ENCODE measurements at regions not wholly inside any gene's neighbourhood (a gene's known extent, or its start where the extent isn't known, plus 50 kb on each side); places are given as distances from the start of the nearest gene placed in this dataset.
"Not testable (repeated sequence)": the region's sequence is repeated elsewhere in the genome, so short reads cannot be mapped to it uniquely, and the experiment has no call there.

DNA sequence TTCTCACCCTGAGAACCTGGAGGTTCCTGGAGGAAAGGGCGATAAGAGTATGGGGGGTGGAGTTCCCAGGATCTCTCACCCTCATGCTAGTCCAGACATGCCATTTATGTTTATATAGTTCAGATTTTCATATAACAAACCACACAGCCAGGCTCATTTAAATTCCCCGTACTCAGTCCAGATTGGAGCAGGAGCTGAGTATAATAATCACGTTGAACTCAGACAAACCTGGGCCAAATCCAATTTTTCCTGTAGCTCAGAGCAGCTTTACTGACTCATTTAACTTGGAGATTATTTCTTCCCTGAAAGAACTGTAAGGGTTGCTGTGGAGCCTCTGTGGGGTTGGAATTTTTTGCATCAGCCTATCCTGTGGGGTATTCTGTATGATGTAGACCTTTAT lies 660.8 kb downstream of the TMEM121 start:
- DNase-seq, result no peak

DNA sequence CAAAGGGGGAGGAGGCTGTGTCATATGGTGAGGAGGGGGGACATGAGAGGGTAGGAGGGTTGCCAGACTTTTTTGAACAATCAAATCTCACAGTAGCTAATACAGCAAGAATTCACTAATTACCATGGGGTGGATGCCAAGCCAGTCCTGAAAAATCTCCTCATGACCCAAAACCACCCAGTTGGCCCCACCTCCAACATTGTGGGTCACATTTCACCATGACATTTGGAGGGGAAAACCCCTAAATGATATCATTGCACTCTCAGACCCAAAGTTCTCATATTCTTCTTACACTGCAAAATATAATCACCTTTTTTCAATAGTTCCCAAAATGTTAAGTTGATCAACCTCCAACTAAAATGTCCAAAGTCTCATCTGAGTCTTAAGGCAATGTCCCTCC lies 666.3 kb downstream of the TMEM121 start:
- DNase-seq, result not testable (repeated sequence)

DNA sequence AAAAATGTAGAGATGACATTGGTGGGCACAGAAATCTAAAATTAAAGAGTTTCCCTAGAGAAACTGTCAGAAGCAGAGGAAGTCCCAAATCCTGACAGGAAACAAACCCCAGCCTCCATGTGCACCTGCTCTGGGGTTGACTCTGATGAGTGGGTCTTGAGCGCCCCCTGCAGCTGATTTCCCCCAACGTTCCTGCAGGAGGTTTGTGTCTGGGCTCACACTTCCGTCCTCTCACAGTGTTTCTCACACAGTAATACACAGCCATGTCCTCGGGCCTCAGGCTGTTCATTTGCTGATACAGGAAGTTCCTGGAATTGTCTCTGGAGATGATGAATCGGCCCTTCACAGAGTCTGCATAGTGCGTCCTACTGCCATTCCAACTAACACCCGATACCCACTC lies 670.1 kb downstream of the TMEM121 start:
- DNase-seq, result not testable (repeated sequence)

DNA sequence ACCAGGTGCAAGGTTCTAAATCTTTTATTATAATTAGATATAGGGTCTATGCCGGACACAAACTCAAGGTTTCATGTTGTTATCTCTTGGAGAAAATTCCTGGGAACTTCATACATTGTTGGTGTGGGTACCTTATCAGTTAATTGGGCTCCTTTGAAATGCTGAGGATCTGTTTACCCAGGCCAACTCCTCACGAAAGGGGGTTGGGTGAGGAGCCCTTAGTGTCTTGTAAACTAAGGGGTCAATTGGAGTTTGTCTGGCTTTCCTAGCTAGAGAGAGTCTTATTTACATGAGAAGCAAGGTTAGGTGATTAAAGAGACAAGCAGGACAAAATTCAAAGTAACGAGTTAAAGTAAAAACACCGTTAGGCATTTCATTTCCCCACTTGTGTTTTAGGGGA lies 670.9 kb downstream of the TMEM121 start:
- not testable (repeated sequence) for DNase-seq

DNA sequence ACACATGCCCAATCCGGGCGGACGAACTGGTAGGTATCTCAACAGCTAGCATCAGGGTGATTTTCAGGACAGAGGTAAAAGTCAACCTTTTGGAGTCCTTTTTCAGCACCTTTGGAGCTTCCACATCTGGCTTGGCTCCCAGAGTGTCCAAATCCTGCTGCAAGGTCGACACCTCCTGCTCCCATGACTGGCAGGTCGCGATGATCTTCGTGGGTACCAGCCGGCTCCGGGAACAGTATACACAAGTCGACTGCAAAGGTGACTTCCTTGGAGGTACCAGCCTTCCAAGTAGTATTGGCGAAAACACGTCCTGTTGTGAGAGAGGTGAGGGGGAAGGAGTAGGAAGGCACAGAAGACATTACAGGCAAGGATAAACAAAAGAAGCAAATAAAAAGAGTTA lies 672.7 kb downstream of the TMEM121 start:
- no peak for DNase-seq

DNA sequence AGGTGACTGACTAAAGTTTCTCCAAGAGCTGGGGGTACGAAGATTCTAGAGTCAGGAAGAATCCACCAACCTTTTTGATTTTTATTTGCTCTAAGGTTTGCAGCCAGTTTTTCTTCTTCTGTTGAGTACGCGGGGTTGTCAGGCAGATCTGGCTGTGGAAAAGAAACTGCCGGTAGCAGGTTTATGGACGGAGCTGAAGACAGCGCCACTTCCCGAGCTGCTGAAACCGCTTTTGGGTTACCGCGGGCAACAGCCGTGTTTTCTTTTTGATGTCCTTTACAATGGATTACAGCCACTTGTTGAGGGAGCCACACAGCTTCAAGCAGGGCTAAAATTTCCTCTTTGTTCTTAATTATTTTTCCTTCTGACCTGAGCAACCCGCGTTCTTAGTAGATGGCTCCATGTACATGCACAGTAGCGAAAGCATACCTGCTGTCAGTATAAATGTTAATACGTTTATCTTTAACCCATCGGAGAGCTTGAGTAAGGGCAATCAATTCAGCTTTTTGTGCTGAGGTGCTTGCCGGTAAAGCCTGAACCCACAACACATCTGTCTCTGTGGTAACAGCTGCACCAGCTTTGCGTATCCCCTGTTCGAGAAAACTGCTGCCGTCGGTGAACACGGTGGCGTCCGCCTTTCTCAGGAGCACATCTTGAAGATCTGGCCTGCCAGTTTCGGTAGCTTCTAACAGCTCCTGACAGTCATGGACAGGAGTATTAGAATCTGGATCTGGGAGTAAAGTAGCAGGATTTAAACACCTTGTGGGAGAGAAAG lies 674.3 kb downstream of the TMEM121 start:
- DNase-seq, result no peak

DNA sequence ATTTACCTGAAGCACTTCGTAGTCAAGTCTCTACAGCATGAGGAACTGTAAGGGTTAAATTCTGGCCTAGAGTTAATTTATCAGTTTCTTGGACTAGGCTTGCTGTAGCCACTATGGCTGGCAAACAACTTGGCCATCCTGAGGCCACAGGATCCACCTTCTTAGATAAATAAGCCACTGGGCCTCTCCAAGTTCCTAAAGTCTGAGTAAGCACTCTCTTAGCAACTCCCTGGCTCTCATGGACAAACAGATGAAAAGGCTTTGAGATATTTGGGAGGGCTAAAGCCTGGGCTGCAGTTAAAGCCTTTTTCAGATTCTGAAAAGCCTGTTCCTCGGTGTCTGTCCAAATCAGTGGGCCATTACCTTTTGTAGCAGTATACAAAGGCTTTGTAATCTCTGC lies 675.0 kb downstream of the TMEM121 start:
- DNase-seq, result no peak

DNA sequence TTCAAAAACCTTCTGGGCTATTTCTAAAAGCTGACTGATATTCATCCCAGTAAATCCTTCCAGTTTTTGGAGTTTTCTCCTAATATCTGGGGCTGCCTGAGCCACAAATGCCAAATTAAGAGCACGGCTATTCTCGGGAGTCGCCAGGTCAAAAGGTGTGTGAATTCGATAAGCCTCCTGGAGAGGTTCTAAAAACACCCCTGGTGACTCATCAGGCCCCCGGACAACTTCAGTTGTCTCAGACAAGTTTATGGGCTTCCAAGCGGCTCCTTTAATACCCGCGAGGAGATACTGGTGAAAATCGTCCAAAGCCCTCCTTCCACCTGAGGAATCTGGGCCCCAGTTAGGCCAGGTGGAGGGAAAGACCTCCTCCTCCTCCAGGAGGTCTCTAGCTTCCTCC lies 677.1 kb downstream of the TMEM121 start:
- no peak for DNase-seq

DNA sequence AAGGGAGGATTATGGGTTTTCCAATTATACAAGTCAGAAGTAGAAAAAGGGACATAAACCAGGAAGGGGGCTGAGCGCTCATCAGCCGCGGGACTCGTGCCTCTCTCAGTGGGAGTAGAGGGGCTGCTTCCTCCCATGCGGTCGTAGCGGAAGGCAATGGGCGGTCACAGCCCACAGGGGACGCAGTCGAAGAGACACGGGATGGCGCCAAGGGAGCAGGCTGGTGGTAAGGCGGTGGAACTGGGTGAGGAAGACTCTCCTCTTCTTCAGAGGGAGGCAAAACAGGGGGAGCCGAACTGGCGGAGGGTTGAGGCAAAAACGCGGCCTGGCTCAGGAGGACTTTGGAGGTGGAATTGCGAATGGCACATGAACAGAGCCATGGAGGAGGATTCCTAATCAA lies 677.7 kb downstream of the TMEM121 start:
- DNase-seq, result no peak

DNA sequence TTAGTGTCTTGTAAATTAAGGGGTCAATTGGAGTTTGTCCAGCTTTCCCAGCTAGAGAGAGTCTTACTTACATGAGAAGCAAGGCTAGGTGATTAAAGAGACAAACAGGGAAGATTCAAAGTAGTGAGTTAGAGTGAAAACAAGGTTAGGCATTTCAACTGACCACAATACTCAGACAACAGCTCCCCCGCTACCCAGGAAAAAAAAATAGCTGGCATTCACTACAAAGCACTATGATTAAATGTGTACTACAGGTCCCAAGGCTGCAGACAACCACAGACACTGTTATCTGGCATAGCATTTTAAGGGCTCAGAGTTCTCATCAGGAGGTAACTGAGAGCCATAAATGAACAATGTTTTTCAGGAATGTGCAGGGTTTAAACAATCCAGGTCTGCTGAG lies 680.9 kb downstream of the TMEM121 start:
- no peak for DNase-seq

DNA sequence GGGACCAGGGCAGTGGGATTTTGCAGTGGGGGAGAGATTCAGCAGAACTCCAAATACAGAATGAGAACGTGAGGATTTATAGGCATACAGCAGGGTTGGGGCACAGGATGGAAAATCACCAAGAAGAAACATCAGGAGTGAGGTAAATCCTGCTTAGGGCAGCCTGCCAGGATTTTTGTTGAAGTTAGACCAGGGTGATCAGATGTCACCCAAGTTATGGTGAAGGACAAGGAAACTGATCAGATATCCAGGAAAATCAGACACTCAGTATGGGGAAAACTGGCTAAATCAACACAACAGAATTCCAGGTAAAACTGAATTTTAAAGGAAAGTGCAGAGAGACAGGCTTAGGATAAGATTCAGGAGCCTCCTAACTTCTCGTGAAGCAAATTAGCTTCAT lies 682.4 kb downstream of the TMEM121 start:
- DNase-seq, result no peak

DNA sequence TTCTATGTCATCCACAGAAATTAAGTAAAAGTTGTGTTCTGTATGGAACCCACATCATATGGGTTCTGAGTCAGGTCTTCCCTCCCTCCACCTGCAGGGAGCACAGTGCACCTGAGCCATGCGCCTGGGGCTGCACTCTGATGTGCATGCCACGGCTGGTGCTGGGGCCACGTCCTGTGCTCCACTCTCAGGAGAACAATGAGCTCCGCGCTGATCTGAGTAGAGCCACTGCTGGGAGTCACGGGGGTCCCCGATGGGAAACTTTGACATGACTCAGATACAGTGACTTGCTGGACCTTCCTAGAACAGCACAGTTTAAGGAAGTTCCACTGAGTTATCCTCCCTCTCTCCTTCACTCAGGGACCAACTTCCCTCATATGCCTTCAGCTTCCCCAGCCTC lies 683.4 kb downstream of the TMEM121 start:
- no peak for DNase-seq

DNA sequence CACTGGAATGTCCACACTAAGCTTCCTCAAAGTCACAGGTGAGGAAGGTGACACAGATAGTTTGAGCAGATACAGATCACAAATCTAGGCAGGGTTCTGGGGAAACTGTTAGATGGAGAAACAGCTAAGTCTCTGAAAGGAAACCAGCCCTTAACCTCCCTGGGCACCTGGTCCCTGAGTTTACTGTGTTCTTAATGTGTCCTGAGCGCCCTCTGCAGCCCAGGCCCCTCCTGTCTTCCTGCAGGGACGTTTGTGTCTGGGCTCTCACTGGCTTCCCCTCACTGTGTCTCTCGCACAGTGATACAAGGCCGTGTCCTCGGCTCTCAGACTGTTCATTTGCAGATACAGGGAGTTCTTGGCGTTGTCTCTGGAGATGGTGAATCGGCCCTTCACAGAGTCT lies 684.3 kb downstream of the TMEM121 start:
- no peak for DNase-seq

DNA sequence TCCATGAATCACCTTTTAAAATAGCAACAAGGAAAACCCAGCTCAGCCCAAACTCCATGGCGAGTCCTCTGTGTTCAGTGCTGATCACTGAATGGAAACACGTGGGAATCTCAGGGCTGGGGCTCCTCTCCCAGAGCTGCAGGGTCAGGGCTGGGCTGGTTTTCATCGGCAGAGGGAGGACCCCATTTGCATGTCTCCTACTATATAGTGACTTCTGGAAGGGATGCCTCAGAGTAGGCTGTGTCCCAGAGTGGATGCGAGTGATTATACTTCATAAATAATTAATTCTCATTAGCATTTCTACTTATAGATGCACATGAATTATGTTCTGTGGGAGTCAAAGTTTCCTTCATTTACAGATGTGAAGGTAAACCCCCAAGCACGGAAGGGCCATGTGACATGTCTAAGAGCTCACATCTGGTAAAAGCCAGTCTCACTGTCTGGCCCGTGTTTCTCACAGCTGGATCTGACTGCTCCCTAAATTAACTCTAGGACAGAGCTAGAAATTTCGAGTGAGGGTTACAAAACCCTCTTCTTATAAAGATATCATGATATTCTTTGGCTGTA lies 685.0 kb downstream of the TMEM121 start:
- no peak for DNase-seq

DNA sequence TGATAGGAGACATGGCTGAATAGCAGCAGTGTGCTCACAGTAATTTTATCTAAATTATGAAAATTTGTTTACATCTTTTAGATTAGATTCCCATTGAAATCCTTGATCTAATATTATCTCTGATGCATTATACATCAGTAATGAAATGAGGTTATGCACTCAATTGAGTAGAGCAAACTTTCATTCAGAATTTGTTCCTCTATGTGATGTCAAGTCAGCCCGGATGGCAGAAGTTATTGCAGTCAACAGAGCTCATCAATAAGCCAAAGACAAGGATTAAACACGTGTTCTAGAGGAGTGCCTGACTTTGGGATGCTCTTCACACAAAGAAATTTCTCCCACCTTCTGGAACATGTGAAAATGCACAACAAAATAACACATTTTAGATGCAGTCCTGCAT lies 688.8 kb downstream of the TMEM121 start:
- no peak for DNase-seq

DNA sequence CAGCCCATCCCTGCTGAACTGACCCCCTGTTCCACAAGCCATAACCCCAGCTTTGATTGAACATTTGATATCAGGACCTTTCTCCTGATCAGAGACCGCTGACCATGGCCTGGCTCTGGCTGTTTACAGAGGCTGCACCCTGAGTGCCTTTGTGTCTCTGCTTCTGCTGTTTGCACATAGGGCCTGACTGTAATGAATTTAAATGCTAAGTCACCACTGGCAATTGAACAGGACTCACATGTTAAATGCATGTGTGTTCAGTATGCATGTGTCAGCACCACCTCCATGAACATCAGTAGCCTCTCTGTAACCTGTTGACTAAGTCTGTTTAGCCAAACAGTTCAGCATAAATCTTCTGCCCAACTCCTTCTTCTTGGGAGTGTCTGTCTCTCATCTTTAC lies 690.3 kb downstream of the TMEM121 start:
- no peak for DNase-seq

DNA sequence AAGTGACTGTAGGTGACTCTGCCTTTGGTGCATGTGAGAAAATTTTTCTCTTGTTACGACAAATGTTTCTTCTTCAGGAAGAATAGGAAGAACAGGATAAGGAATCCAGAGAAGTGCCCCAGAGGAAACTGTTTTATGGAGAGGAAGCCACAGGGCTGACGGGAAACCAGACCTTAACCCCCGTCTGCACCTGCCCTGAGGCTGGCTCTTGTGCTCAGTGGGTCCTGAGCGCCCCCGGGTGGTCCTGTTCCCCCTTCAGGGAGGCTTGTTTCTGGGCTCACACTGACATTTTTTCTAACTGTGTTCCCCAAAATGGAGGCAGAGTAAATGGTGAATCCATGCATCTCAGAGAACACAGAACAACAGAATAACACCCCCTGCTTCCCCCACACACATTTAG lies 691.8 kb downstream of the TMEM121 start:
- DNase-seq, result no peak

DNA sequence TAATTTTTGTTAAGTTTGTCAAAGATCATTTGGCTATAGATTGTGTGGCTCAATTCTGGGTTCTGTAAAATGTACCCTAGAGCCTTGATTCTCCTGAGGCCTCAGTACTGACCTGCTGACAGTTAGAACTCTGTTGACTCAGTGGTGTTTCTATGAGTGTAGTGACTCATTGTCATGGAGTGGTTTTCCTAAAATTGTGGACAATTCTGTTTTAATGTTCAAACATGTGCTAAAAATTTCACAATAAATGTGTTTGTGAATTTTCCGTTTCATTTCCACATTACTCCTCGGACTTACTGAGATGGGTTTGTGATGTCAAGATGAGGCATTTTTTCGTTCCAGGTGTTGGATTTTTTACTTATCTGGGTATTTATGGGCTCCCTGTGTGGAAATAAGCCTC lies 695.9 kb downstream of the TMEM121 start:
- DNase-seq, result no peak

DNA sequence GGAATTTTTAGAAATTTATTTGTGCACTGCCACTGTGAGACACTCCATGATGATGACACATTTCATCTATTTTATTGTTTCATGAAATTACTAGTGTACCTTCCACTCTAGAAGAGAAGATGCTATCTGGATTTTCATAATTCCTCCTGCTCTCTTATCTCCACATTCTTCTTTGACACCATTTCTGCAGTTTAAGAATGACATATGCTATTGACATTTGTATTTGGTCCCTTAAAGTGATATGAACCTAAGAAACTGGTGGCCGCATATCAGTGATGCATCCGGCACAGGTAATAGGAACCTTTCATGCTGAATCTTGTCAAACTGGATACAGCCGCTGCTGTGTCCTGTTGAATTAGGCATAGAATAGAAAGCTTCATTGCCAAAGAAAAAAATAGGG lies 696.3 kb downstream of the TMEM121 start:
- no peak for DNase-seq

DNA sequence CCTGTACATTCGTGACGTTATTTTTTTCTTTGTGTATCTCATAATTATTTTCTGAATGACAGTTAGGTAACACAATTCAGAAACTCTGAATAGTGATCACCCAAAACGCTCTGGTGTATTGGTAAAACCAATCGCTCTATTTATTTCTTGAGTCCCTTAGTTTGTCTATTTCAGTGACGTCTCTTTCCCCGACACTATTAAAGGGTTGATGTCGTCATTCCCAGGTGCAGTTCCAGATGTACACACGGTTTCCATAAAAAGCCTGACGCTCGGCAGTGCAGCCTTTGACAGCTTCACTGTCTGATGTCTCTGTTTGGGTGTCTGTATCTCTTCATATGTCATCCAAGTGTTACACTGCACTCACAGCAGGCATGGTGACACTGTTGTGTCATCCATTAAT lies 701.4 kb downstream of the TMEM121 start:
- DNase-seq, result no peak

DNA sequence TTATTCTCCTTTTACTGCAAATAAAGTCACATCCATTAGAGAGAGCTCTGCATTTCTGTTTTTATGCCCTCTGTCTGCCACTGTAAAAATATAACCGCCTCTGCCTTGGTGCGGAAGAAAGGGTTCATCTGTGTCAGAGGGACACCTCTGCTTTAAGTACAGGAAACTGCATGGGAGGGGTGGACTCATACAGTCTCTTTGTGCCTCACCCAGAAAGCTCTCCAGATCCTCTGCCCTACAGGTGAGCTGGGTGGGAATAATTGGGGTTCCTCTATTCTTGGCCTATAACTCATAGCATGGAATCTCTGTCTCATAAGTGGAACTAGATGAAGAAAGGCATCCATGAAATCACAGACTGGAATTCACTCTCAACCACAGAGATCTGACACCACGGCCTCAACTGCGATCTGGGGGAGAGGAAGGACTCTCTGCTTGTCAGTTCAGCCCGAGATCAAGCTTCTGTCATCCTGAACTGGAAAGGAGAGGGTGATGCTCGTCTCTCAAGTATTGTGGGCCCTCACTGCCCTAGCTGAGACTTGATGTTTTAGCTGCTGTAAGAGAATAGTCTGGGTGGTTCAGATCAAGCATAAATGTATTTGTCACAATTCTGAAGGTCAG lies 702.3 kb downstream of the TMEM121 start:
- DNase-seq, result no peak

DNA sequence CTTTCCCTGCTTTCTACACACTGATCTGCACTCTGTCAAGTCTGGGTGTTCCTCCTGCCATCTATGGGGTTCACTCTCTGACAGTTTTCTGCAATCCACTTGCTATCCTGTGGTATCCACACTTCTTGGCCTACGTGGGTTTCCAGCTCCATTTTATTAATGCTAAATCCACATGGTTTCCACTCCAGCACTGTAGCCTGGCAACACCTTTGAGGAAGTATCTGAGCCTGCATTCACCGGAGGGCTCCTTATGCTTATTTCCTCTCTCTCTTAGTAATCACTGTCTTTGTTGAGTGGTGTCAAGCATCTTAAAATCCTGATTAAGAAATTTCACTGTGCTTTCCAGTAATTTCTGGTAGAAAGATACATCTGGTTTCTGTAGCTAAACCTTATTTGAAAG lies 703.7 kb downstream of the TMEM121 start:
- DNase-seq, result no peak

DNA sequence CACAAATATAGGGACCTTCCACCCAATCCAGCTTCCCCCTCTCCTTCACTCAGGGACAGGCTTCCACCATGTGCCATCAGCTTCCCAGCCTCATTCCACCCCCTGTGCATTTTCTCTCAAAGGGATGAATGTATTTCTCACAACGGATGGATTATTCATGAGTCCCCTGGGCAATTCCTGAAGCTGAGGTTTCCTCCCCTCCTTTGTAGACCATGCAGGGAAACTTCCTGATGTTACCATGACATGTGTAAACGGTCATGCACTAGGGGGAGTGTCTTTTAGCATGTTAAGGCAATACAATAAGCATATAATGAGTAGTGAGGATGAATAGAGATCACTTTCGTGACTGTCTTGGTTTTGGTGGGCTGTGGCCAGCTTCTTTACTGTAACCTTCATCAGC lies 706.8 kb downstream of the TMEM121 start:
- DNase-seq, result not testable (repeated sequence)

DNA sequence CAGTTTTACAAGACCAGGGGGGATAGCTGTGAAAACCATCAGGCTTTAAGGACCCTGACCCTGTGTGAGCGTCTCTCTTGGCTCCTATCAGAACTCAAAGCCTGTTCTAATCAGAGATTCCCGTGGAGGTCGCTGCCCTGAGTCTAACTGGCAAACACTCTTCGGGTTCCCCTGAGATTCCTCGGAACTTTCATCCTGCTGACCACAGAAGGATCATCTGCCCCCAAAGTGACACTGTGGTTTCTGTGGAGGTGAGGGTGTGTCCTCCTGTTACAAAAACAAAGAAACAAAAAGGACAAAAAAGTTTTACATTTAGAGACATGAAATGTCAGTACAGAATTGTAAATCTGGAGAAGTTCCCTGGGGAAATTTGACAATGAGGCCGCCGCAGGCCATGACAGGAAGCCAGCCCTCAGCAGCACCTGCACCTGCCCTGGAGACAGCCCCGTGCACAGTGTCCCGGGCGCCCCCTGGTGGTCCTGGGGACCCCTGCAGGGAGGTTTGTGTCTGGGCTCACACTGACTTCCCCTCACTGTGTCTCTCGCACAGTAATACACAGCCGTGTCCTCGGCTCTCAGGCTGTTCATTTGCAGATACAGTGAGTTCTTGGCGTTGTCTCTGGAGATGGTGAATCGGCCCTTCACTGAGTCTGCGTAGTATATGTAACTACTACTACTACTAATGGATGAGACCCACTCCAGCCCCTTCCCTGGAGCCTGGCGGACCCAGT lies 708.3 kb downstream of the TMEM121 start:
- DNase-seq, result not testable (repeated sequence)
